Suprapubic skin (tissue), 3 donors: ENCODE measurements at regions not wholly inside any gene's neighbourhood (a gene's known extent, or its start where the extent isn't known, plus 50 kb on each side); places are given as distances from the start of the nearest gene placed in this dataset.
"Not testable (repeated sequence)": the region's sequence is repeated elsewhere in the genome, so short reads cannot be mapped to it uniquely, and the experiment has no call there.

Experiments used
- CTCF ChIP-seq, 2 donors: fragments of 200-600 bp in 1 of 2; fragments of 450-650 bp in 1 of 2; sonication (generic) in 1 of 2; IDR thresholded peaks; one replicate each; pipeline ENCODE4 v1.5.1; 2016 to 2019; ENCODE audit warnings: antibody characterized with exemption in 2 of 2, mild to moderate bottlenecking in 1 of 2, moderate library complexity in 1 of 2
- POLR2AphosphoS5 ChIP-seq, 3 donors: sonication (generic); formaldehyde crosslinking; IDR thresholded peaks; one replicate each; pipeline ENCODE4 v1.6.1; 2017; ENCODE audit warnings: antibody characterized with exemption in 3 of 3

DNA sequence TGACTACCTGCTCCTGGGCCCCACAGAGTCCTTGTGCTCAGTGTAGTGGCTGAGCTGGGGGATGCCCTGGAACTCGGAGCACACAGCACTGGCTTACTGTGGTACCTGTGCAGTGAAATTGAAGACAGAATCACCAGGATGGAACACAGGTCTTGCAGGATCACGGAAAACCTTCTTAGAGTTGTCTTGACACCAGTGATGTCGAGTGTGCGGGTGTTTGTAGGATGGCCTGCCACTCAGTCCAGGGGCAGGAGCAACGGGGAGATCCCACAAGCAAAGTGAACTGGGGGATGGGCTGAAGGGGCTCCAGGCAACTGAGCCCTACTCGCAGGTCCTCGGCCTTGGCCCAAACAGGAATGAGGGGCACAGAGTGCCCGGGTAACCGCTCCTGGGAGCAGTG lies 122.2 kb upstream of the SERF1A start:
- TF ChIP-seq CTCF, POLR2AphosphoS5 (IDR thresholded peaks at IDR 0.05): not testable (repeated sequence)
